ENCODE measurements at regions not wholly inside any gene's neighbourhood (a gene's known extent, or its start where the extent isn't known, plus 50 kb on each side); places are given as distances from the start of the nearest gene placed in this dataset.

GRCh38 chr2:177314722-177315264 lies 50.3 kb upstream of the NFE2L2 start:
- in situ Hi-C loops (cut with HindIII; ENCODE audit: low sequenced_read_pairs), result no loop called here

- in situ Hi-C loops (cut with HindIII; ENCODE audit: low sequenced_read_pairs), result no loop called here
These were observed 50.8 kb upstream of the NFE2L2 start for GRCh38 chr2:177315364-177315763.

GRCh38 chr2:177316756-177317155 lies 52.2 kb upstream of the NFE2L2 start:
- in situ Hi-C loops (cut with HindIII; ENCODE audit: low sequenced_read_pairs), result no loop called here

- in situ Hi-C loops (cut with HindIII; ENCODE audit: low sequenced_read_pairs), result no loop called here
These were observed 52.9 kb upstream of the NFE2L2 start for GRCh38 chr2:177317443-177317842.

- in situ Hi-C loops (cut with HindIII; ENCODE audit: low sequenced_read_pairs), result no loop called here
These were observed 53.3 kb upstream of the NFE2L2 start for GRCh38 chr2:177317857-177318256.

- in situ Hi-C loops (cut with HindIII; ENCODE audit: low sequenced_read_pairs), result no loop called here
These were observed 54.1 kb upstream of the NFE2L2 start for GRCh38 chr2:177318613-177319012.

GRCh38 chr2:177320596-177320995 lies 56.1 kb upstream of the NFE2L2 start:
- in situ Hi-C loops (cut with HindIII; ENCODE audit: low sequenced_read_pairs), result no loop called here

GRCh38 chr2:177322801-177323261 lies 58.3 kb upstream of the NFE2L2 start:
- in situ Hi-C loops (cut with HindIII; ENCODE audit: low sequenced_read_pairs), result no loop called here

GRCh38 chr2:177324797-177325196 lies 60.3 kb upstream of the NFE2L2 start:
- in situ Hi-C loops (cut with HindIII; ENCODE audit: low sequenced_read_pairs), result no loop called here

- in situ Hi-C loops (cut with HindIII; ENCODE audit: low sequenced_read_pairs), result no loop called here
These were observed 61.0 kb upstream of the NFE2L2 start for GRCh38 chr2:177325554-177325953.

- in situ Hi-C loops (cut with HindIII; ENCODE audit: low sequenced_read_pairs), result no loop called here
These were observed 61.5 kb upstream of the NFE2L2 start for GRCh38 chr2:177326005-177326404.

- in situ Hi-C loops (cut with HindIII; ENCODE audit: low sequenced_read_pairs), result no loop called here
These were observed 62.1 kb upstream of the NFE2L2 start for GRCh38 chr2:177326591-177326990.

- in situ Hi-C loops (cut with HindIII; ENCODE audit: low sequenced_read_pairs), result no loop called here
These were observed 62.5 kb upstream of the NFE2L2 start for GRCh38 chr2:177327009-177327408.

GRCh38 chr2:177328056-177328455 lies 63.5 kb upstream of the NFE2L2 start:
- in situ Hi-C loops (cut with HindIII; ENCODE audit: low sequenced_read_pairs), result no loop called here

GRCh38 chr2:177329064-177329463 lies 63.5 kb upstream of the AGPS start:
- in situ Hi-C loops (cut with HindIII; ENCODE audit: low sequenced_read_pairs), result no loop called here

- in situ Hi-C loops (cut with HindIII; ENCODE audit: low sequenced_read_pairs), result loop anchor here (10.0 kb wide), 2 partner anchors 83 to 167 kb away; no protein-coding TSS in a partner anchor
These were observed 61.0 kb upstream of the AGPS start for GRCh38 chr2:177331466-177331997.

GRCh38 chr2:177332026-177332991 lies 60.3 kb upstream of the AGPS start:
- in situ Hi-C loops (cut with HindIII; ENCODE audit: low sequenced_read_pairs), result loop anchor here (10.0 kb wide), 2 partner anchors 82 to 168 kb away; no protein-coding TSS in a partner anchor

- in situ Hi-C loops (cut with HindIII; ENCODE audit: low sequenced_read_pairs), result loop anchor here (10.0 kb wide), 2 partner anchors 82 to 168 kb away; no protein-coding TSS in a partner anchor
These were observed 59.6 kb upstream of the AGPS start for GRCh38 chr2:177332992-177333388.

GRCh38 chr2:177334940-177335543 lies 57.5 kb upstream of the AGPS start:
- in situ Hi-C loops (cut with HindIII; ENCODE audit: low sequenced_read_pairs), result loop anchor here (10.0 kb wide), 2 partner anchors 80 to 170 kb away; no protein-coding TSS in a partner anchor

- in situ Hi-C loops (cut with HindIII; ENCODE audit: low sequenced_read_pairs), result loop anchor here (10.0 kb wide), 2 partner anchors 79 to 171 kb away; no protein-coding TSS in a partner anchor
These were observed 56.6 kb upstream of the AGPS start for GRCh38 chr2:177335917-177336450.
